GM19238 (cell line): ENCODE measurements at regions not wholly inside any gene's neighbourhood (a gene's known extent, or its start where the extent isn't known, plus 50 kb on each side); places are given as distances from the start of the nearest gene placed in this dataset.
"Not testable (repeated sequence)": the region's sequence is repeated elsewhere in the genome, so short reads cannot be mapped to it uniquely, and the experiment has no call there.

Experiments used
- DNase-seq: peaks from one replicate; pipeline ENCODE4 v3.0.0; 2011; ENCODE audit warnings: low spot score; ENCODE audit not compliant: insufficient read length

GRCh38 chr14:22313172-22313801 lies 275.7 kb downstream of the DAD1 start:
- no peak for DNase-seq

- DNase-seq, result no peak
These were observed 277.4 kb downstream of the DAD1 start for GRCh38 chr14:22311636-22312035.

- DNase-seq, result no peak
These were observed 283.4 kb downstream of the DAD1 start for GRCh38 chr14:22305607-22306006.

- no peak for DNase-seq
These were observed 284.7 kb downstream of the DAD1 start for GRCh38 chr14:22304326-22304725.

DNA sequence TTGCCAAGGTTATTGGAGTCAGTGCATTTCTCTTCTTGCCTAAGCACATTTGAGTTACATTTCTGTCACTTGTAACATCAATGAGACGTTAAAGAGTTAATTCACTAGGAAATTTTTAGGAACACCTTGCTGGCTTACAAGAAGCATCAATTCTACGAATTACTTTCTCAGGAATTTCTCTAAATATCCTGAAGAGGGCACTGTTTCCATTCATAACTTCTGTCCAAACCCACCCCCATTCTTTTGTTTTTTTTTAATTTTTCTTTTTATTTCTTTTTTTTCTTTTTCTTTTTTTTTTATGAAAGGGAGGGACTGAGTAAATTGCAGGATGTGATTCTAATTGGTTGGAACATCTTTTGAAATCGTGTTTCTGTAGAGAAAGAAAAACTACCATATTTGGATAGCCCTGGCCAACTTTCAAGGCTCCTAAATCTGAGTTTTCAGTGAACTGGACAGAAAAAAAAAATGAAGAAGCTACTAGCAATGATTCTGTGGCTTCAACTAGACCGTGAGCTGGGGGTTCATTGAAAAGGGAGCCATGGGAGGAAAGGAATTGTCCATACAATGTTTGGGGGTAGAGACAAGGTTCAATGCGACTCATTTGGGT lies 285.3 kb downstream of the DAD1 start:
- DNase-seq, result no peak

DNA sequence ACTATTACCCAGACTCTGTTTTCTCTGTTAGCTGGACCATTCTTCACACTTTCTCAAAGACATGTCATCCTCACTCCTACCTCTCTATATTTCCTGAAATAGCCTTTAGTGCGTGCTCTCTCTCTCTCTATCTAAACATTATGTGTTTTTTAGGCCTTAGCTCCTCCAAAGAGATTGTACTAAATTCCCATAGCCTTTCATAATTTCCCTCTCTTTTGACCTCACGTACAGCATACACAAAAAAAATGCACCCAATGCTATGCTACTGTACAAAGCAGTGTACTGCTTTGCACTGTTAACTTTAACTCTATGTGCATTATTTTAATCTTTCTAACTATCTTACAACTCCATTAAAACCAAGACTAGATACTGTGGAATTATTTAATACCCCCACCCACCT lies 288.4 kb downstream of the DAD1 start:
- no peak for DNase-seq

DNA sequence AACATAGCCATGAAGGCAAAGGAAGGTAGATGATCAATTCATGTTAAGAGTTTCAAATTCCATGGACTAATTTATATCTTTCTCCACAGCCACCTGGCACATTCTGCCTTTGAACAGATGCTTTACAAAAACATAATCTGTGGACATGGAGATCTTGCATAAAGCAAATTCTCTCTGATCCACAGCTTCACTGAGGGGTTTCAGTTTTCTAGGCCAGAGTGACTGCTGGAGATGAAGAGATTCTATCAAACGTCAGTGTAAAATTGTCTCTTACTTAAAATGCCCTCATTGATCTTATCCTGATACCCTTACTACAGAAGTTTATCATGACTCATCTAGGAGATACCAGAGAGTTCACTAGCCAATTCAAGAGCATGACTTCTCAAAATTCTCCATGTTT lies 291.6 kb downstream of the DAD1 start:
- no peak for DNase-seq

- no peak for DNase-seq
These were observed 292.3 kb downstream of the DAD1 start for GRCh38 chr14:22296722-22297121.

DNA sequence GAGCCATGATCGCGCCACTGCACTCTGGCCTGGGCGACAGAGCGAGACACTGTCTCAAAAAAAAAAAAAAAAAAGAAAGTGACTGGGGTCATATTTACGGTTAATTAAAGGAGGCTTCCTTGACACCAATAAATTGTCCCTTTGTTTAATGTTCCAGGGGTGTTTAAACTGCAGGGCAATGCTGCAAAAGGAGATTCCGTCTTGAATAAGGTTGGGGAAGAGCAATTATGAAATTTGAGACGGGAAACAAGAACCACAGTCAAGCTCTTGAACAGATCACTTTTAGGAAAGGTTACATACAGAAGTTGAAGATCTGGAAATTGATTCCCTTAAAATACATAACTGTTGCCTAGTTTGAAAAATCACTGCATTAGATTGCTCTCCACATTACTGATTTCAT lies 292.9 kb downstream of the DAD1 start:
- no peak for DNase-seq

DNA sequence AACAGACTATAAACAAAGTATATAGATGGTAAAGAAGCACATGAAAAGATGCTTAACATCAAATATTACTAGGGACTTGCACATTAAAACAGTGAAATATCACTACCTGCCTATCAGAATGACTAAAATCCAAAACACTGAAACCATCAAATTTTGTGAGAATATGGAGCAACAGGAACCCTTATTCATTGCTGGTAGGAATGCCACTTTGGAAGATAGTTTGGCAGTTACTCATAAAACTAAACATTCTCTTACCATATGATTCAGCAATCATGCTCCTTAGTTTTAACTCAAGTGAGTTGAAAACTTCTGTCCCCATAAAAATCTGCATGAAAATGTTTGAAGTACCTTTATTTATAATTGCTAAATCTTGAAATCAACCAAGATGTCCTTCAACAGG lies 297.6 kb downstream of the DAD1 start:
- DNase-seq, result no peak

DNA sequence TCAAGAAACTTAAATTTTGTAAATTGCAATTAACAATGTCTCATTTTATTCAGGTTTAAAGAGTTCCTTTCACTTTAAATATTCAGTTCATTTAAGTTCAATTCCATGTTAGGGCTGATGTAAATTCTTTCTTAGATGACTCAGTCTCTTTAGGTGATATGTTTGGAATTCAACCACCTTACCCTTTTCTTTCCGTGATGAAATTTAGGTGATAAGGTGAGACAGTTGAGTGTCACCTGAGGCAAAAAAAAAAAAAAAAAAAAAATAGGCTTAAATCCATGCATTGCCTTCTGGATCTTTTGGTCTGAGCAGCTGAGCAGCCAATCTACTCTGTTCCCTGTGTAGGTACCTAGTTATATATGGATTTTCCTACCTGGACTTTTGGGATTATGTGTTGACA lies 299.5 kb downstream of the DAD1 start:
- no peak for DNase-seq

GRCh38 chr14:22285991-22286390 lies 303.0 kb downstream of the DAD1 start:
- DNase-seq, result no peak

DNA sequence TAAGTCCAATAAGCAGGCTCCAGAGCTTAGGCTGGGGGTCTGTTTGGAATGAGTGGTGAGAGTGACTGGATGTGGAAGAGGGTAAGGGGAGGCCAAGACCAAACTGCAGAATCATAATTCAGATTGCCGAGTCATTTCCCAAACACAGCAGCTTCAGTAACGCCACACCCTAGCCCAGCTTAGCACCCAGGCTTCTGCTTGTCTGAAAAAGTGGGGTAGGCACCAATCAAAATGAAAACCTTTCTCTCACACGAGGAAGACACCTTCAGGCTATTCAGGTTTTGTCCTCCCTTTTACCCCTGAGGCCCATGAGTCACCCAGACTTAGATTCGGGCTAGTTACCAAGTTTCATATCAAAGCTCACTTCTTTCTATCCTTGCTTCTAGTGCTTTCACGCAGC lies 306.1 kb downstream of the DAD1 start:
- no peak for DNase-seq

DNA sequence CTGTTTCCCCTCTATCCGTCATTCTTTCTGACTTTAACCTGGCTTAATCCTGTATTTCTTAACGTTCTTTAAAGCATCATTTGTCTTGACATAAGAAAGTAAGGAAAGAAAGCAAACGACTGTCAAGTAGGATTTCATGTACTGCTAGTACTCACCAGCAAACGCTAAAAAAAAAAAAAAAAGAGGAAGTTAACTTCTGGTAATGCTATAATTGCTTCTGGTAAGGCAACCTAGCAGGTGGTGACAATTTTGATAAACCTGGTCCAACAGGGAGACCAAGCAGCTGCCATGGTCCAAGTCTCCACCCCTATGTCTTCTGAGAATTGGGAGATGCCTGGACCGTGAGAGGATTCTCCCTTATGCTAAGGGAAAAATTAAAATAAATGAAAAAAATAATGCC lies 306.6 kb downstream of the DAD1 start:
- DNase-seq, result no peak

DNA sequence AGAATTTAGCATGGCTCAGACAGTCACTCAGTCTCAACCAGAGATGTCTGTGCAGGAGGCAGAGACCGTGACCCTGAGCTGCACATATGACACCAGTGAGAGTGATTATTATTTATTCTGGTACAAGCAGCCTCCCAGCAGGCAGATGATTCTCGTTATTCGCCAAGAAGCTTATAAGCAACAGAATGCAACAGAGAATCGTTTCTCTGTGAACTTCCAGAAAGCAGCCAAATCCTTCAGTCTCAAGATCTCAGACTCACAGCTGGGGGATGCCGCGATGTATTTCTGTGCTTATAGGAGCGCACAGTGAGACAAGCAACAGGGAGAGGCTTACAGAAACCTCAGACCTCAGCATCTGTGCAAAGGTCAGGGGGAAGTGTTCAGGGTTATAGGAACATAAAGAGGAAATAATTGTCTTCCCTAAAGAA lies 307.6 kb downstream of the DAD1 start:
- DNase-seq, result not testable (repeated sequence)

GRCh38 chr14:22280497-22281316 lies 308.3 kb downstream of the DAD1 start:
- DNase-seq, result no peak

DNA sequence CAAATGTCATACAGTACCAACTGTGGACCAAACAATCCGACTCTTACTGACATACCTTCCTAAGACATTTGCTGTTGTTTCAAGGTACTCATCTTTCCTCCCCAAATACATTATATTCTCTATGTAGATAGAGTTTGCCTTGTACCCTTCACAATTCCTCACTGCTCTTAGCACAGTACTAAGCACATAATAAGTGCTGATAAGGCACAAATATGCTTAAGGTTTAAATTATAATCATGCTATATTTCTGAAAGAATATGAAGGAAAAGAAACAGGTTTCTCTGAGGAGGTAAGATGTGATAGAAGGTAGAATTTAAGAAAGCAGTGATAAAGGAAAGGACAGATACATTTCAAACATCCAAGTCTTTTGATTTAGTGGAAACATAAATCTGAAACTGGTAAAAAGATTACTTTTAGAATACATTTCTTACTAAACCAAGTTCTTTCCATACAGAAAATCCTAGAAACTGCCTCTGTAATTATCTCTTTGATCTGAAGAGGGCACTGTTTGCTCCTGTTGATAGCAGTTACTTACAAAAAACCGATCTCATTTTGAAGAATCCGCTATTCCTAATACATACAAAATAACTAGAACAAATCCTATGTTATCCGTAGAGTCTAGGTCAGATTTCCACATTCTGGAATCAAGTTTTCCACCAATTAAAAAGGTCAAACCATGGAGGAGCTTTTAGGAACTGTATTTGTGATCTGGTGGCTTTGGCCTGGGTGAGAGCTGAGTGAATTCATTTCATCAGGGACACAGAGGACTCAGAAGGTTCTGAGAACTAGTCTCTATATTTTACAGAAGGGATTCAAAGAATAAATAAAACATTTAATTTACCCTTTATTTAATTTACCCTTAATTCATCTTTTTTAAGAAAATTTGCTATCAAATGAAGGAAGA lies 311.9 kb downstream of the DAD1 start:
- DNase-seq, result no peak

DNA sequence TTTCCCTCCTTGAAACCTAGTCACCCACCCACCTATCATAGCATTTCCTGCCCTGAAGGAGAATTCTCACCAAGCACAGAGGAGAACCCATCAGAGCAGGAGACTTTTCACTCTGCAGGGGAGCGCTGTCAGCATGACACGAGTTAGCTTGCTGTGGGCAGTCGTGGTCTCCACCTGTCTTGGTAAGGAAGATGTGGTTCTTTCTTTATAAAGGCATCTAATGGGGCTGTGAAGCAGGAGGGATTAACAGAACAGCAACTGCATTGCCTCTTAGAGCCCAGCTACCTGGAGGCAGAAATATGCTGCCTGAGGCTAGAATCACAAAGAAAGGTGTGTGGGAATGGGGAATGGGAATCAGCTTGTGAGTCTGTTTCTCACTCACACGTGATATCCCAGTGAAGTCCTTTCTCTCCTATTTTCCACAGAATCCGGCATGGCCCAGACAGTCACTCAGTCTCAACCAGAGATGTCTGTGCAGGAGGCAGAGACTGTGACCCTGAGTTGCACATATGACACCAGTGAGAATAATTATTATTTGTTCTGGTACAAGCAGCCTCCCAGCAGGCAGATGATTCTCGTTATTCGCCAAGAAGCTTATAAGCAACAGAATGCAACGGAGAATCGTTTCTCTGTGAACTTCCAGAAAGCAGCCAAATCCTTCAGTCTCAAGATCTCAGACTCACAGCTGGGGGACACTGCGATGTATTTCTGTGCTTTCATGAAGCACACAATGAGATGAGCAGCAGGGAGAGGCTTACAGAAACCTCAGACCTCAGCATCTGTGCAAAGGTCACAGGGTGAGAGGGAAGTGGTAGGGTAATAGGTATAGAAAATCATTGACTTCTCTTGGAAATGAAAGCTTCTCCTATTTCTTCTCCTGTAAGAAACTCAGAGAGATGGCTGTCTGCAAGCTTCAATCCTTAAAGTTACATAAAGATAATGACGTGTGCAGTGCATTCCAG lies 316.9 kb downstream of the DAD1 start:
- no peak for DNase-seq

- no peak for DNase-seq
These were observed 320.1 kb downstream of the DAD1 start for GRCh38 chr14:22268875-22269274.

DNA sequence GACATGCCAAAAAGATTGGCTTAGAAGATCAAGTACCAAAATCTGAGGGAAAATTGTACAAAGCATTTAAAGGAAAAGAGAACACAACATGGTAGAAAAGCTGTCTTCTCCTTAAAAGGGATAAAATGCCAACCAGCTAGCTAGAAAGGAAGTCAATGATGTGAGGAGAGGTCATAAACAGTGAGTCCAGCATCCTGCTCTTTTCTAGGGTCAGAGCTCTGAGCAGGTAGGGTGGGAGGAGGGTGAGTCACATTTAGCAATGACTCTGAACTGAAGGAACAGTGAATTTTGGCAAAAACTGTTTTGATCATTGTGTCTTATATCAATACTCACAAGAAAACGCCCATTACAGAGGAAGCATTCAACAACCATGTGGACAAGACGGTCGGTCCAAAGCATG lies 322.3 kb downstream of the DAD1 start:
- no peak for DNase-seq

DNA sequence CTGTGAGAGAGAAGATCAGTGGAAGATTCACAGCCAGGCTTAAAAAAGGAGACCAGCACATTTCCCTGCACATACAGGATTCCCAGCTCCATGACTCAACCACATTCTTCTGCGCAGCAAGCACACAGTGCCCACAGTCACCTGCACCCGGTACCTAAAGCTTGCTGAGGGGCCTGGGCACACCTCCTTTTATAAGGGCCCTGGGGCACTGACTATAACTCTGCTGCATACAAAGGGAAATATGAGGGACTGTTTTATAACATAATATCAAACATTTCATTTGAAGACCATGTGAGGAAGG lies 322.9 kb downstream of the DAD1 start:
- no peak for DNase-seq
